Effector CD4-positive, alpha-beta T cell (primary cell): ENCODE measurements at regions not wholly inside any gene's neighbourhood (a gene's known extent, or its start where the extent isn't known, plus 50 kb on each side); places are given as distances from the start of the nearest gene placed in this dataset.

Source experiments
- DNase-seq: peaks from one replicate; pipeline ENCODE4 v3.0.0-alpha.2; 2020

DNA sequence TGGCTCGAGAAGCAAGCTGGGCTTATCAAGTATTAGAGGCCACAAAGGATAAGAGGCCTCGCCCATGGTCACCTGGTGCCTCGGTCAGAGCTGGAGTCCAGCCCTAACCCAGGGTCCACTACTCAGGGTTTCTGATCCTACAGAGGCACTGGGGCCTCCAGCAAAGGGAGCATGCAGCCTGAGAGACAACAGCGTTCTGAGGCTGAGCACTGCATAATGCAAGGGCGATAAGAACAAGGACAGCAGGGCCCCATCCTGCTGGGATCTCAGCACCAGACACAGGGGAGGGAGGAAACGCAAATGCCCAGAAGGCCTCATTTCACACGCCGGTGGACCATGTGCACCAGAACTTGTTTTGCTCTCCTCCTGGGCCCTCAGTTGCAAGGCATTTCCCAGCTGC, 63.0 kb downstream of the C5orf15 start:
- no peak for DNase-seq

DNA sequence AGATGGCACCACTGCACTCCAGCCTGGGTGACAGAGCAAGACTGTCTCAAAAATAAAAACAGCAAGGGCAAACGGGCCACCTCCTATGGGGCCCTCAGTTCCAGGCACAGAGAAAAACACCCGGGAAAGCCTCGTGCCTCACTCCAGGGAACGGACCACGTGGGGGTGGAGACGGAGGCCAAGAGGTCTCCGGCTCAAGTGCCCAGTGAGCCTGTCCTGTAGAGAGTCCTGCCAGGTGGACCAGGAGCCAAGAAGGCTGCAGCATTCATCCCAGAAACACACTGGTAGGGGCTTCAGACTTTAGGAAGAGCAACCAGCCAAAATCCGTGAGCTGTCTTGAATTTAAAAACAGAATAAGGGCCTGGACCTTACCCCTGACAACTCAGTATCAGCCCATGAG, 63.8 kb downstream of the C5orf15 start:
- no peak for DNase-seq

DNA sequence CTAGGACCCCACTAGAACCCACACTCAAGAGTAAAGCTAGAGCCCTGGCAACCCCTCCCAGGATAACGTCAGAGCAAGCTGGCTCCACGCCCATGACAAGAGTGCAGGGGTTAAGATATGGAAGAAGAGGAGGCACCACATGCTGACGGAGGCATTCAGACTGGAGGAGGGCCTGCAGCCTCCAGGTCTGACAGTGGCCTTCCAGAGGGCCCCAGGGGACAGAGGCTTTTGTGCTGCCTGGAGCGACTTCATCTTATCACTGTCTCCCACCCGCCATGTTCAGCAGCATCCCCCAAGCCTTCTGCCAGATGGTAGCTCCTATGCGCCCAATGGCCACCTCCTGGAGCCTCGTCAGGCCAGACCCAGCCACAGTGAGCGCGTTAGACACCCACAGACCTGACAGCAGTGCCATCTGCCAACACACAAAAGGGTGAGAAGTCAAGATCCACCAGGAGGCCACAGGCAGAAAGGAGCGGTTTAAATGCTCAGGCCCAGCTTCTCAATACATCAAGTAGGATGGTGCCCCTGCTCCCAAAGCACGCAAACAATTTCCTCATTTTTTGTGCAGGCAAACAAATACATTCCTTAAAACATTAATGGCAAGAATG, 65.8 kb downstream of the C5orf15 start:
- DNase-seq: no peak

DNA sequence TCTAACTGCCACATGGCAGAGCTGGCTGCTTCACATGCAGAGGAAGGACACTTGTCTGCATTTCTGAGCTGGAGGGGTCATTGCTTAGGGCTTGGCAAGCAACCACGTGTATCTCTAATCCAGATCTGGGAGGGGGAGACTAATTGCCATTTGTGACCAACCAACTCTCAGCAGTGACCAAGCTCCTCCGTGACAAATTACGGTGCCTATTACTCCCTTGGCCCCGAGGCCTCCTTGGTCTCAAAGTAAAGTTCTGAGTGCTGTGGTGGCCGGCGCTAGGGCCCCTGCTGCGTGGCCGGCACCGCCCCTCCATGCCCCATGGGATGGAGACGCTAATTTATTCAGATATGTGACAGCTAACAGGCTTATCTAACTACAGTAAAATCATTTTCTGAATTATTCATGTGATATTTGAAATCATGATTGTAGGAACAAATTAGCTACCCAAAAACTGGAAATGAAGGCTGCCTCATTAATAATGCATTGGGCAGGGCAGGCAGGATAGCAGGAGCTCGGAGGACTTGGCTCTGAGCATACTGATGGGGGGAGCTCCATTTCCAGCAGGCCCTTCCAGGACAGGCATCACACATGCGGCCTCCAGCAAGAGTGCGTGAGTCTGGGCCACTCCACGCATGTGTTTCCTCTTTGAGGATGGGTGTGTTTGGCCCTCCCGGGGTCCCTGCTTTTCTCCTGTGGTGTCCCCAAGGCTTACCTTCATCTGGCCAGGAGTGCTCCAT, 67.7 kb downstream of the C5orf15 start:
- DNase-seq: no peak

DNA sequence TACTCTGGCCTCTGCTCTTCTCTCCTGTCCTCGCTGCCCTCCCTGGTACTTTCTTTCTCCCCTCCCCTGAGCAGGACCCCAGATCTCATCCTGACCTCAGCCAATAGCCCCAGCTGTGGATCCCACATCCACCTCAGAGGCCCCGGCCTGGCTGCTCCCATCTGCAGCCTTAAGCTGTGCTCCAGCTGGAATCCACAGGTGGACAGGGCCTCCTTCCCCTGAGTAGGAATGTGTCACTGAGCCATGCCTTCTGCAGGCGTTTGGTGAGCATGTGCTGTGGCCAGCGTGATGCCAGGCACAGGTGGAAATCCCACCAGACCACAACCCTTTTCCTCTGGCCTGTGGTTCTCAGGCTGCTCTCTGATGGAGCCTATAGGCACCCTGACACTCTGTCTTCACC, 68.9 kb downstream of the C5orf15 start:
- no peak for DNase-seq

DNA sequence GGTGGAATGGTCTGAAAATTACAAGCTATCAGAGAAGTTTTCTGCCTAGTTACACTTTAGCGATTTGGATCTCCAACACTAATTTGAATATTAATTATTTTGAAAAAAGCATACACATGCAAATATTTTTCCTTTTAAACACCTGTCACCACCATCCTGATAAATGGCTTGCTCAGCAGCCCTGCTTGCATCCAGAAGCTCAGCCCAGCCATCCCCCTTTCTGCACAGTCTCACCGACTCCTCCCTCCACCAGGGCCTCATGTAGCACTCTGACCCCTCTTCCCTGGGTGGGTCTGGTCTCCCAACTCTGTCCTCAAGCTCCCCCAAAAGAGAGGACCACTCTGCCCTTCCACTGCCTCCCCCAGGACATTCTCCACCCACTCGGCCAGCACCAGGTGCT, 70.0 kb downstream of the C5orf15 start:
- no peak for DNase-seq

DNA sequence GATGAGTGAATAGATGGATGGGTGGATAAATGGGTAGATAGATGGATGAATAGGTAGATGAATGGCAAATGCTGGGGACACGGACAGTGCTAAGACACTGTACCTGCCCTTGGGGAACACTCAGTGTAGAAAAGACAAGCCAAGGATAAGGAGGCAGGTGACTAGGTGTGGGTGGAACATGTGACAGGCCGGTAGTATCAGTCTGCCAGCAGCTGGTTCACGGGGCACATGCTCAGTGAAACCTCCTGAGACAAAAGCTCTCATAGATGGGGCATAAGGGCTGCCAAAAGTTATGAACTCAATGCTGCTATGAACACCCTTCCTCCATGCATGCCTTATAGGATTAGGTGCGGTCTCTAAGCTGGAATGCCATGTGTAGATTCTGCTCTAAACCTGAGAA, 71.0 kb downstream of the C5orf15 start:
- DNase-seq: no peak

DNA sequence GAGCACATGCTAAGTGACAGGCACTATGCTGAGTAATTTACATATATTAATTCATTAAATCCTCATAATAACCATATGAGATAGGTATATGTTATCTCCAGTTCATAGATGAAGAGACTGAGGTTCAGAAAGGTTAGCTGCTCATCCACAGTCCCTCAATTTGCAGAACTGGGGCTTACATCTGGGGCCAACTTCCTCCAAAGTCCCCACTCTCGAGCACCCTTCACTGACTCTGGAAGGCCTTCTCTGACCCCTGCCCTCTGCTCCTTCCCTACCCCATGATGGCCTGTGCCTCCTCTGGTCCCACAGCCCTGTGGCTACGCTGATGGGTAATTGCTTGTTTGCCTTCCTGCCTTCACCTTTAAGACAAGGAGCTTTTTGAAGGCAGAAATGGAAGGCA, 71.6 kb downstream of the C5orf15 start:
- no peak for DNase-seq

DNA sequence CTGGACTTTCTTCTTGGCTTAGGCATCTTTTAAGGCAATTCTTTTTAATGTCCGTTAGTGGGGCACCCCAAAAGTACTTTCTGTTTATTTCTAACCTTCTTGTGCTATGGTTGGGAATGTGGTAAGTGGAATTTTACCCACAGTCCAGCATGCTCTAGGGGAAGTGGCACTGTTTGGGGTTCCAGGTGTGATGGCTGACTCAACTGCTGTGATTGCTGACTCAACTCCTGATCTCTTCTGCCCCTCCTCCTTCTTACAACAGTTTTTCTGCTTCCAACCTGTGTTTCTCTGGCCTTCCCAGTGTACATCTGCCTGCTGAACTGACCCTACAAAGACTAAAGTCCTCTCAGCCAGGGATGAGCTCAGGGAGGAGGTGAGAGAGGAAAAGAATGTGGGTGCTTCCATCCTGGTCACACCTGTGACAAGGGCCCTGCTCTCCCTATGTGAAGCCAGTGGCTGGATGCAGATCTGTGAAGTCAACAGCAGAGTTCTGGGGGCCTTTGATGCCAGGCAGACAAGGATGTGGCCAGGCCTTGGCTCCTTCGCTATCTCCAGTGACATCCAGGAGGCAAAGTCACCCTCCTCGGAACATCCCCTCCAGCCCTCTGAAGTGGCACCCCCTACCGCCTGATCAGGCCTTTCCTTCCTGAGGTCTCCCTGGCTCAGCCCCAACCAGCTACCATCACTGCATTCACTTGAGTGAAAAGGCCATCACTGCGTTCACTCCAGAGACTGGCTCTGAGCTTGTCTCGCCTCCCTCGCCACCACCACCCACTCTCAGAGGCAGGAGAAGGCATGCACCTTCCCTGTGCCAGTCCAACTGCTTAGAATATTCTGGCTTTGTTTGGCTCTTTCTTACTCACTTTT, 72.2 kb downstream of the C5orf15 start:
- DNase-seq: no peak

DNA sequence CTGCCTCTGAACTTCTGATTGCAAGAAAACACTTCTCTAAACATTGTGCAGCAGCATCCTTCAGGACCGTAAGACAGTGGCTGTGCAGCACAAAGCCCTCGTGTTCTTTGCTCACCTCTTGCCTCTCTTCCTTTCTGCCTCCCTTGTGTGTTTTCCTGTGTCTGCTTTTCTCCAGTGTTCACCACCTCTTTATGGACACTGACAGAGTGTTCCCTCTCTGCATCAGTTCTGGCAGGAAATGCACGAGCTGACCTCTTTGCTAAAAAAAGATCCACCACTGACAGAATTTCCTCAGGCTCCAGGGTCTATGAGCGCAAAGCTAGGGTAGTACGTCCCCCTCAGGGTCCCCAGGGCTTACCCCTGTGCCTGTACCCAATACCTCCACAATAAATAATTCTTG, 74.3 kb downstream of the C5orf15 start:
- DNase-seq: no peak

DNA sequence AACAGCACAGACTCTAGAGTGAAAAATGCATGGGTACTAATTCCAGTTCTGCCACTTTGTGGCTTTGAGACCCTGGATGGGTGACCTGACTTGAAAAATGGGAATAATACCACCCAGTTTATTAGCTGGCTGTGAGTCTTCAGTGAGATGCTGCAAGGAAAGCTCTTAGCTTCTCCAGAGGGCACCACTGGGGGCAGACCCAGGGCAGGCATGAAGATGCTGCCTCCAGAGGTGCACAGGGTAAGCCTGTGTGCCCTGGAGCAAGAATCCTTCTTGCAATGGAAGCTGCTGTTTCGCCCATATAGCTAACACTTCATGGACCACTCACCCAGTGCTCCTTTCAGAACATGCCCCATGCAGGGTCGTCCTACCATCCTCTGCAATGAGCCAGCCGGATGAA, 75.7 kb downstream of the C5orf15 start:
- no peak for DNase-seq

DNA sequence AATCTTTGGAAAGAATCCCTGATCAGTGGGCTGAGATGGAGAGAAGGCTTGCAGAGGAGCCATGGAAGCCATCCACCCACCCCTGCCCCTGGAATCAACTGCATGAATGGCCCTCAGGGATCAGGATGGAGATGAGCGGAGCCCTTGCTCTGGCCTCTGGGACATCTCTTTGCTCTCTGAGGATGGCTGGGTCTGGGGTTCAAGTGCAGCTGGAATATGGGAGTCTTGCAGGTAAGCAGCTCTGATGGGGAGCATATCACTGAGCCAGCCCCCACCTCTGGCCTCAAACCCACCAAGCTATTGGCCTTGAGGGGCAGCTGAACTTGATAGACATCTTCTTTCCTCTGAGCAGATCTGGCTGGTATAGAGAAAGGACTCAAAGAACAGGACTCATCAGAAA, 76.1 kb downstream of the C5orf15 start:
- no peak for DNase-seq

DNA sequence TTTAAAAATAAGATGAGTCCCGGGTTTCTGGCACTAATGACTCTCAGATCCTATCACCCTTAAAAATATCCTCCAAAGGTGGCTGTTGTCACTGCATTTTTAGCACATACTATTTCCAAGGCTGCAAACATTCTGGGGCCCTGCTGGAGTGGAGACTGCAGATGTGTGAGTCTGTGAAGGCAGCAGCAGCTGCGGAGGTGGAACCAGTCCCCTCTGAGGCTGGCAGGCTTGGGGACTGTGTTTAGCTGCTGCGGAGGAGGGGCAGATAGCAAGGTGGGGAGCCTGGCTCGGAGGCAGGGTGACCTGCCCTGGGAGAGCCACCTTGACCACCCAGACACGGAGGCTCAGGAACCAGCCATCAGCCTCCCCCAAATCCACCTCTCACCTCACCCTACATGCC, 77.0 kb downstream of the C5orf15 start:
- no peak for DNase-seq

DNA sequence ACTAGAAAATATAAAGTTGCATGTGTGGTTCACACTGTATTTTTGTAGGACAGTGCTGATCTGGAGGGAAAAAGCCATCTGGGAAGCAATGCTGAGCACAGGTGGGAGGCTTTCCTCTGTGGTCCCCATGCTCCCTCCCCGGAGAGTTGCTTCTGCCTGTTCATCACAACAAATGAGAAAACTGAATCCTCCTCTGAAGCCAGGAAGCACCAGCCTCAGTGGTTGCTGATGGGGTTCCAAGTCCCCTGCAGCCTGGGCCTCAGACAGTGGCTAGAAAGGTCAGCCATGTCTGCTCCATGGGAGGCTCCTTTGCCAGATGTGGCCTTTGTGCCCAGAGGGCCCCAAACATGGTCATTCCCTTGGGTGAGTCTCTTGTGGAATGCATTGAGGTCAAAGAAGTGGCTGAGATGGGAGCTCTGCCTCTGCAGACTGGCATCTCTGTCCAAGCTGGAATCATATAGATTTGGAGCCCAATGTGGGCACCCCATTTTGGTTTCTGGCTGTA, 77.6 kb downstream of the C5orf15 start:
- DNase-seq: no peak

DNA sequence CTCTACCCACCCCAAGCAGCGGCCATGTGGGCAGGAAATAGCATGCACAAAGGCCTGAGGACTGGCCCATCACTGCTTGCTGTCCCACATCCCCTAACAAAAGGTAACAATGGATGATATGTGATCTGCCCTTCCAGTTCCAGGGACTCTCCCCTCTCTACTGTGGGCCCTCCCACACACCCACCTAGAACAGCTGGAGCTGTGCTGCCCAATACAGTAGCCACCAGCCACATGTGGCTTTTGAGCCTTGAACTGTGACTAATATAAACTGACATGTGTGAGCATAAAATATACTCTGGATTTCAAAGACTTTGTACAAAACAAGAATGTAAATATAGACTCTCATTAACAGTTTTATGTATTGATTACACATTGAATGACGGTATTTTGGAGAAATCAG, 78.1 kb downstream of the C5orf15 start:
- DNase-seq: no peak

DNA sequence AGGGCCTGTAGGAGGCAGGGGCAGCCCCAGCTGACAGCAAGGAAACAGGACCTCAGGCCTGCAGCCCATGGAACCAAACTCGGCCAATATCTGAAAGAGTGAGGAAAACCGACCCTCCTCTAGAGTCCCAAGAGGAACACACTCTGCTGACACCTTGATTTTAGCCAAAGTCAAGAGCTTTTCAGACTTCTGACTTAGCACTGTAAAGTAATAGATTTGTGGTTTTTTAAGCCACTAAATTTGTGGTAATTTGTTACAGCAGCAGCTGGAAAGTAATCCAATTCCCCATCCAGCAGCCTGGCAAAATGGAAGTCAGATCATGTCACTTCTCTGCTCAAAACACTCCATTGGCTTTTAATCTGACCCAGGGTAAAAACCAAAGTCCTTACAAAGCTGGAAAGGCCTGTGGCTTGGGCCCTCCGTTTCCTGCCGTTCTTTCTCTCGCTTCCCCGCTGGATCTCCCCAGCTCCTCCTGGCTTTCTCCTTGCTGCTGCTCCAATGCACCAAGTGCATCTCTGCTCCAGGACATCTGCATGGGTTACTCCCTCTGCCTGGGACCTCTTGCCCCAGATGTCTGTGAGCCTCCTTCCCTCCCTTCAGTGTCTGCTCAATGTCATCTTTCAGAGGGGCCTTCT, 79.0 kb downstream of the C5orf15 start:
- no peak for DNase-seq

DNA sequence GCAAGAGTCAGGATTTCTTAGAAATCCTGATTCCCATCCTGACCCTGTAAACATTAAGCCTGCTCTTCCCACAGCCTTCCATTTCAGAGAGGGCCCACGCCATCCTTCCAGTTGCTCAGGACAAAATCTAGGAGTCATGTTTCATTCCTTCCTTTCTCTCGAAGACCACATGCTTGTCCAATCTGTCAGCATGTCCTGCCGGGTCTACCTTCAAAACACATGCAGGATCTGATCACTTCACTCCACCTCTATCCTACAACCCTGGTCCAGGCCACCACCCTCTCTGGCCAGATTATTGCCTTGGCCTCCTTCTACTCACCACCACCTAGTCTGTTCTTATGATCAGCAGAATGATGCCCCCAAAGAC, 79.8 kb downstream of the C5orf15 start:
- DNase-seq: no peak

DNA sequence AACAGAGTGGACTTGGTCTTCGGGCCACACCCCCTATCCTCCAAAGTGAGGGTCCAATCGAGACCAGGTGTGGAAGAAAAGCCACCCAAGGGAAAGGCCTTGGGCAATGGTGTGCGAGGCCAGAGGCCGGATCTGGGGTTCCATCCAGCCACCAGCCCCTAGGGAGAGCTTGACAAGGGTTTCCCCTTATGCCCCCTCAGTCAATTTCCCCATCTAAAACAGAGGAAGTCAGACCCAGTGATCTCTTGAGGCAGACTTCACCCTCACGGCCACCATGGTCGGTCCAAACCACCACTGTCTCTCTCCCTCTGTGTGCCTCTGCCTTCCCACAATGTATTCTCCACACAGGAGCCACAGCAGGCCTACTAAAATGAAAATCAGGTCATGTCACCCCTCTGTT, 82.9 kb downstream of the C5orf15 start:
- DNase-seq: no peak

DNA sequence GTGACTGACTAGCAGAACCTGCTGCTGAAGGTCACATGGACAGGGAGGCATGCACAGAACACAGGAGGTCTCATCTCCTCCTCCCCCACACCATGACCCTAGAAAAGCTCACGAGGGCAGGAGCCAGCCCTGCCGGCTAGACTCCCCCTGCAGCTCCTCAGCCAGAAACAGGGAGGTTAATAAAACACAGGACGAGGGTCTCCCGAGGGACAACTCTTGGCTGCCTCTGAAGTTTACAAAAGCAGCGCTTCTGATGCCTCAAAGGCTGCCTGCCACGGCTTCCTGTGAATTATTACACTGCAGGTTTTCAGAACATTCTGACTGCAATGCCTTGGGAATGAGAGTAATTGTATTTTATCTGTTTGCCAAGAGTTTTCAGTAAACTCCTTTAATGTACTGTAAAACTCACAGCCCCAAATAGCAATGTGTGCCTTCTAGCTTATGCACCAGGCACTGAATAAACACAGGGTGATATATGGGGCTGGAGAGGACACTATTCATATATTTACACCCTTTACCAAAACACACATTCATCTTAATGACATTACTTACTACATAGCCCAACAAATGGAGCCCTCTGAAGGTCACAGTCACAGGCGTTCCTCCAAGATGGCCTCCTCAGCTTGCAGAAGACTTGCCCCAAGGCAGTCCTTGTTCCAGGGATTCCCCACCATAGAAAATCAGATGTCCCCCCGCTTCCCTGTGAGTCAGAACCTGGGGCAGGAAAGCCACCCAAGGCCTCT, 83.7 kb downstream of the C5orf15 start:
- DNase-seq: no peak

DNA sequence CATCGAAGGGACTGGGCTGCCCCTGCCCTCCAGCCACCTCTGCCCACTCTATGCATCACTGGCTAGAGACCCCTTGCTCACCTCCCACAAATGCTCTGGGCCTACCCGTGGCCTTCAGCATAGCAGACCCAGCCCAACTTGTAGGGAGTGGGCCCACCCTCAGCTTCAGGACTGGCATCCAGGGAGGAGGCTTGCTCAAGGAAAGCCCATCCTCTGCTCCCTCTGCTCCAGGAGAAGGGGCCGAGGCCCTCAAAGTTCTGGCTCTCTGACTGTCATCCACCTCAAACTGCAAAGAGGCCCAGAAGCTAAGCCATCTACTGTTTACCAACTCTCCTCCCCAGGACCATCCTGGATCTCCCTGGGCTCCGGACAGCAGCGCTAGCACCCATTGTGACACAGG, 84.5 kb downstream of the C5orf15 start:
- DNase-seq: no peak

DNA sequence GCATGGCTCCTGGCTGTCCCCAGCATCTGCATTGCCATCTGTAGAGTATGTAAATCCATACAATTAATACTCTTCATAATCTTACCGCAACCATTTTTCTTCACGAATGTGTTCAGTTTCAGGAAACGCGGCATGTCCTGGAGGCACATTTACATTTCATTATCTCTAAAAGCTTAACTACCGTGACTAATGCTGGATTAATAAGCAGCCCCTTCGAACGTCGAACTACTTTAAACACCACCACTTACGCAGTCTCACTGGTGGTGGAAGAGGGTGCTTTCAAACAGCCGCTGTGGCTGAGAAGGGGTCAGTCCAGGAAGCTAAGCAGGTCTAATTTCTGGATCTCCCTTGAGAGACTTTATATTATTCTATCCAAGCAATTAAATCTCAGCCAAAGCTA, 85.6 kb downstream of the C5orf15 start:
- no peak for DNase-seq

DNA sequence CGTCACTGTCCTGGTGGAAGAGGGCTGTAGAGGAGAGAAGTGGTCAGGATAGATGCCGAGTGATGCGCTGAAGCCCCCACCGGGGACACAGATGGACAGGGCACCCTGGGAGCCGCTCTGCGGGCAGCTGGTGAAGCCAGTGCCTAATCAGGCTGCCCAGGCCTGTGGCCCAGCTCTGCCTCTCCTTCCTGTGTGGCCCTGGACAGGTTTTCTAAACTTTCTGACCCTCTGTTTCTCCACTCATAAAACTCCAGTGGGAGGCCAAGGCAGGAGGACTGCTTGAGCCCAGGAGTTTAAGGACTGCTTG, 86.1 kb downstream of the C5orf15 start:
- no peak for DNase-seq
